Smooth muscle cell (in vitro differentiated cells): ENCODE measurements at regions not wholly inside any gene's neighbourhood (a gene's known extent, or its start where the extent isn't known, plus 50 kb on each side); places are given as distances from the start of the nearest gene placed in this dataset.

Experiments
- DNase-seq: peaks from one replicate; lab custom pipeline; 2025; ENCODE audit not compliant: unreplicated experiment; lab: John Stamatoyannopoulos, UW
- H2AFZ ChIP-seq: fragments of 200-600 bp; sonication (generic); 2 replicates; pipeline ENCODE4 v1.6.0; 2016; ENCODE audit warnings: antibody characterized with exemption, low read depth, mild to moderate bottlenecking
- H3F3A ChIP-seq: fragments of 200-600 bp; sonication (generic); 2 replicates; pipeline ENCODE4 v1.6.0; 2017; ENCODE audit warnings: antibody characterized with exemption, low read depth
- H3K27ac ChIP-seq: fragments of 200-600 bp; sonication (generic); 2 replicates; pipeline ENCODE4 v1.5.1; 2016; ENCODE audit warnings: low read depth, mild to moderate bottlenecking
- H3K27me3 ChIP-seq: fragments of 200-600 bp; sonication (generic); 2 replicates; pipeline ENCODE4 v1.6.1; 2016; ENCODE audit warnings: low read depth, mild to moderate bottlenecking
- H3K36me3 ChIP-seq: fragments of 200-600 bp; sonication (generic); 2 replicates; pipeline ENCODE4 v1.5.1; 2016; ENCODE audit warnings: low read depth
- H3K4me1 ChIP-seq: fragments of 200-600 bp; sonication (generic); 2 replicates; pipeline ENCODE4 v1.5.1; 2016; ENCODE audit warnings: low read depth
- H3K4me2 ChIP-seq: fragments of 200-600 bp; sonication (generic); 2 replicates; pipeline ENCODE4 v1.6.0; 2016; ENCODE audit warnings: mild to moderate bottlenecking
- H3K4me3 ChIP-seq: fragments of 200-600 bp; sonication (generic); 2 replicates; pipeline ENCODE4 v1.5.1; 2016; ENCODE audit warnings: mild to moderate bottlenecking
- H3K79me2 ChIP-seq: fragments of 200-600 bp; sonication (generic); 2 replicates; pipeline ENCODE4 v1.6.0; 2016; ENCODE audit warnings: low read depth, mild to moderate bottlenecking
- H3K9ac ChIP-seq: fragments of 200-600 bp; sonication (generic); 2 replicates; pipeline ENCODE4 v1.6.0; 2016; ENCODE audit warnings: low read depth
- H3K9me3 ChIP-seq: fragments of 200-600 bp; sonication (generic); replicated peaks from 2 replicates; pipeline ENCODE4 v1.5.1; 2016; ENCODE audit warnings: low read depth
- H4K20me1 ChIP-seq: fragments of 200-600 bp; sonication (generic); 2 replicates; pipeline ENCODE4 v1.6.0; 2016; ENCODE audit warnings: low read depth
- WGBS: methylation state at CpG from one replicate; pipeline ENCODE4 v1.1.7; 2016; ENCODE audit warnings: low lambda C conversion rate; 5-methylcytosine and 5-hydroxymethylcytosine counted together
- TF ChIP-seq, protein P1 (sequence below): fragments of 200-600 bp; sonication (generic); IDR thresholded peaks from 2 replicates; pipeline ENCODE4 v1.5.1; 2017; ENCODE audit warnings: borderline replicate concordance, mild to moderate bottlenecking, antibody characterized with exemption; ENCODE audit not compliant: insufficient read depth, poor library complexity, severe bottlenecking

DNA sequence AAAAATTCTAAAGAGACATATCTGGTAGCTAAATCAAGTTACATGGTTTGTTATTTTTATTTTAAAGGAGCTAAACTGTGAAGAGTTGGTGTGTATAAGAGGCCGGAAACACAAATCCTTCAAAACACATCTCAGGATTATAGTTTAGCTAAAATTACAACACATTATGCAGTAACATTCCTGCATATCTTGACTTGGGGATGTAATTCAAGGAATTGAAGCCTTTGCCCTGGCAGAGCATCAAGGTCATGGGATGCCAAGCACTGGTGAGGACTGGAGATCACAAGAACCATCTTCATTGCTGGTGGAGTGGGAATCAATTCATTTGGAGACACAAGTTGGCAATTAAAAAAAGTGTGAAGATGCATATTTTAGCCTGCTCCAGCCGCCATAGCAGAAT lies 86.8 kb upstream of the LSM6 start:
- no peaks in the 10 kb centered on the region for H3K79me2 ChIP-seq
- TF ChIP-seq, protein P1, sequence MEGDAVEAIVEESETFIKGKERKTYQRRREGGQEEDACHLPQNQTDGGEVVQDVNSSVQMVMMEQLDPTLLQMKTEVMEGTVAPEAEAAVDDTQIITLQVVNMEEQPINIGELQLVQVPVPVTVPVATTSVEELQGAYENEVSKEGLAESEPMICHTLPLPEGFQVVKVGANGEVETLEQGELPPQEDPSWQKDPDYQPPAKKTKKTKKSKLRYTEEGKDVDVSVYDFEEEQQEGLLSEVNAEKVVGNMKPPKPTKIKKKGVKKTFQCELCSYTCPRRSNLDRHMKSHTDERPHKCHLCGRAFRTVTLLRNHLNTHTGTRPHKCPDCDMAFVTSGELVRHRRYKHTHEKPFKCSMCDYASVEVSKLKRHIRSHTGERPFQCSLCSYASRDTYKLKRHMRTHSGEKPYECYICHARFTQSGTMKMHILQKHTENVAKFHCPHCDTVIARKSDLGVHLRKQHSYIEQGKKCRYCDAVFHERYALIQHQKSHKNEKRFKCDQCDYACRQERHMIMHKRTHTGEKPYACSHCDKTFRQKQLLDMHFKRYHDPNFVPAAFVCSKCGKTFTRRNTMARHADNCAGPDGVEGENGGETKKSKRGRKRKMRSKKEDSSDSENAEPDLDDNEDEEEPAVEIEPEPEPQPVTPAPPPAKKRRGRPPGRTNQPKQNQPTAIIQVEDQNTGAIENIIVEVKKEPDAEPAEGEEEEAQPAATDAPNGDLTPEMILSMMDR: no peak
- peaks cover 6% of the 10 kb centered on the region for H3K27me3 ChIP-seq
- no peak overlapping the region for H3K4me2 ChIP-seq
- no peak overlapping the region for H3K4me3 ChIP-seq
- H3F3A ChIP-seq: no peaks in the 10 kb centered on the region
- no peak overlapping the region for H2AFZ ChIP-seq
- DNase-seq: no peak
- no peak overlapping the region for H3K9ac ChIP-seq
- H3K27ac ChIP-seq: no peak overlapping the region
- WGBS: 94% methylated on average over 2 of the region's 2 CpGs
- no peaks in the 10 kb centered on the region for H3K9me3 ChIP-seq
- H3K36me3 ChIP-seq: no peaks in the 10 kb centered on the region
- H3K4me1 ChIP-seq: no peaks in the 10 kb centered on the region
- H4K20me1 ChIP-seq: no peaks in the 10 kb centered on the region

DNA sequence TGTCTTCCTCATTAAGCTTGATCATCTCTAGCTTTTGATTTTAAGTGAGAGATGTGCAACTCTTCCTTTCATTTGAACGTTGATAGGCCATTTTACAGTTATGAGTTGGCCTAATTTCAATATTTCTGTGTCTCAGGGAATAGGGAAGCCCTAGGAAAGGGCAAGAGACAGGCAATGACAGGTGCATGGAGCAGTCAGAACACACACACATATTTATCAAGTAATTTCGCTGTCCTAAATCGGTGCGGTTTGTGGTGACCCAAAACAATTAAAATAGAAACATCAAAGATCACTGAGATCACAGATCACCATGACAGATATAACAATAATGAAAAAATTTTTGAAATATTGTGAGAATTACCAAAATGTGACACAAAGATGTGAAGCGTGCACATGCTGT lies 87.7 kb upstream of the LSM6 start:
- WGBS: 87% methylated on average over 5 of the region's 5 CpGs
- Histone ChIP-seq H3F3A (no peaks in the 10 kb centered on the region), H3K4me3 (no peak overlapping the region), H2AFZ (no peak overlapping the region), H3K4me1 (no peaks in the 10 kb centered on the region), H4K20me1 (no peaks in the 10 kb centered on the region), H3K9me3 (no peaks in the 10 kb centered on the region), H3K27ac (no peak overlapping the region), H3K4me2 (no peak overlapping the region), H3K79me2 (no peaks in the 10 kb centered on the region), H3K27me3 (peaks cover 6% of the 10 kb centered on the region), H3K36me3 (no peaks in the 10 kb centered on the region), H3K9ac (no peak overlapping the region)
- TF ChIP-seq, protein P1: no peak
- DNase-seq: no peak

DNA sequence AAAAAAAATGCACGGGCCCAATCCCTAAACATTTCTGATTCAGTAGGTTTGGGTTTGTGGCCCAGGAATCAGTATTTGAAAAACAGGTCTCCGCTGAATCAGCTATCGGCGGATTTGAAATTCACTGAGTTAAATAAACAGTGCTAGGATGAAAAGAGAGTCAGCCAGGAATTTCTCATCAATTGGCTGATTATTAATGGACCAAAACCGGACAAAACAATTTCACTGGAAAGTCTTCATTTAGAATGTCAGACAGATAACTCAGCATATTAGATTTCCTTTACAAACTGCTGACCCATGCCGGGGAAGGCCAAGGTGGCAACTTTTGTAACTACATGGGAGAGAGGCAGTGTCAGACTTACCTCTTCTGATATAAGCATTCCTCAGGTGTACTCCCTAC lies 99.4 kb upstream of the LSM6 start:
- no peaks in the 10 kb centered on the region for H3K9me3 ChIP-seq
- no peak overlapping the region for H3K4me3 ChIP-seq
- H4K20me1 ChIP-seq: no peaks in the 10 kb centered on the region
- H3K4me1 ChIP-seq: no peaks in the 10 kb centered on the region
- H3K79me2 ChIP-seq: no peaks in the 10 kb centered on the region
- no peak for DNase-seq
- no peaks in the 10 kb centered on the region for H3F3A ChIP-seq
- WGBS: 96% methylated on average over 6 of the region's 6 CpGs
- TF ChIP-seq, protein P1: no peak
- no peak overlapping the region for H3K27ac ChIP-seq
- H3K27me3 ChIP-seq: no peaks in the 10 kb centered on the region
- H3K36me3 ChIP-seq: no peaks in the 10 kb centered on the region
- H3K4me2 ChIP-seq: no peak overlapping the region
- H2AFZ ChIP-seq: no peak overlapping the region
- no peak overlapping the region for H3K9ac ChIP-seq

GRCh38 chr4:146073517-146073916 lies 102.0 kb upstream of the LSM6 start:
- no peak overlapping the region for H3K27ac ChIP-seq
- H3K4me1 ChIP-seq: no peaks in the 10 kb centered on the region
- no peaks in the 10 kb centered on the region for H3K36me3 ChIP-seq
- H3F3A ChIP-seq: no peaks in the 10 kb centered on the region
- no peak overlapping the region for H3K4me2 ChIP-seq
- no peaks in the 10 kb centered on the region for H3K9me3 ChIP-seq
- no peaks in the 10 kb centered on the region for H3K27me3 ChIP-seq
- 82% methylated on average over 3 of the region's 3 CpGs for WGBS
- TF ChIP-seq, protein P1: no peak
- no peak for DNase-seq
- no peak overlapping the region for H3K4me3 ChIP-seq
- H3K9ac ChIP-seq: no peak overlapping the region
- no peaks in the 10 kb centered on the region for H3K79me2 ChIP-seq
- H4K20me1 ChIP-seq: no peaks in the 10 kb centered on the region
- no peak overlapping the region for H2AFZ ChIP-seq
